SK-N-SH treated with all-trans-retinoic acid at 6 μM for 48 hours (cell line): ENCODE measurements at regions not wholly inside any gene's neighbourhood (a gene's known extent, or its start where the extent isn't known, plus 50 kb on each side); places are given as distances from the start of the nearest gene placed in this dataset.

Experiments
- ARNTL ChIP-seq: fragments of 450-650 bp; formaldehyde crosslinking; IDR thresholded peaks from 2 replicates; pipeline ENCODE4 v1.5.0; 2020; ENCODE audit warnings: low read depth, mild to moderate bottlenecking, moderate library complexity, borderline replicate concordance
- GLIS3 ChIP-seq: fragments of 250-450 bp; sonication (Bioruptor Pico); IDR thresholded peaks from 2 replicates; pipeline ENCODE4 v1.5.0; 2020; ENCODE audit warnings: mild to moderate bottlenecking, moderate library complexity
- SNAI2 ChIP-seq: fragments of 250-450 bp; sonication (Bioruptor Pico); IDR thresholded peaks from 2 replicates; pipeline ENCODE4 v1.5.0; 2020; ENCODE audit warnings: mild to moderate bottlenecking, moderate library complexity
- TCF4 ChIP-seq: fragments of 250-450 bp; sonication (Bioruptor Pico); IDR thresholded peaks from 2 replicates; pipeline ENCODE4 v1.8.0; 2021; ENCODE audit warnings: mild to moderate bottlenecking, moderate library complexity, borderline replicate concordance
- ZNF70 ChIP-seq: fragments of 450-650 bp; formaldehyde crosslinking; IDR thresholded peaks from 2 replicates; pipeline ENCODE4 v1.5.0; 2020; ENCODE audit warnings: mild to moderate bottlenecking, moderate library complexity
- TF ChIP-seq, protein P1 (sequence below): fragments of 250-450 bp; sonication (Bioruptor Pico); IDR thresholded peaks from 2 replicates; pipeline ENCODE4 v1.5.1; 2020; ENCODE audit warnings: low read depth, mild to moderate bottlenecking, moderate library complexity

DNA sequence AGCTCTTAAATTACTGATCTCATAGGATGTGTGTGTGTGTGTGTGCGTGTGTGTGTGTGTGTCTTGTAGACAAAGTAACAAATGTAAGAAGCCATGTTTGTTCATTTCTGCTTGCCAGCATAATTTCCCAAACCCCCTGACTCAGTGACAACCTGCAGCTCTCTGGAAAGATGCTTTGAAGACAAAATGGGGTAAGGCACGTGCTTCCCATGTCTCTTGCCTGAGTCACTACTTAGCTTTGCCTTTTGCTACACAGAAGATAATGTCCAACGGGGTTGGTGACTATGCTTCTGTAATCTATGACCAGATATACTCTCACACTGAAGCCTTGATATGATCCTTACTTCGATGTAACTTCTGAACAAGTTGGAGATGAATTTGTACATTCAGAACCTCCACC lies 332.0 kb downstream of the SLC4A3 start:
- TF ChIP-seq, protein P1, sequence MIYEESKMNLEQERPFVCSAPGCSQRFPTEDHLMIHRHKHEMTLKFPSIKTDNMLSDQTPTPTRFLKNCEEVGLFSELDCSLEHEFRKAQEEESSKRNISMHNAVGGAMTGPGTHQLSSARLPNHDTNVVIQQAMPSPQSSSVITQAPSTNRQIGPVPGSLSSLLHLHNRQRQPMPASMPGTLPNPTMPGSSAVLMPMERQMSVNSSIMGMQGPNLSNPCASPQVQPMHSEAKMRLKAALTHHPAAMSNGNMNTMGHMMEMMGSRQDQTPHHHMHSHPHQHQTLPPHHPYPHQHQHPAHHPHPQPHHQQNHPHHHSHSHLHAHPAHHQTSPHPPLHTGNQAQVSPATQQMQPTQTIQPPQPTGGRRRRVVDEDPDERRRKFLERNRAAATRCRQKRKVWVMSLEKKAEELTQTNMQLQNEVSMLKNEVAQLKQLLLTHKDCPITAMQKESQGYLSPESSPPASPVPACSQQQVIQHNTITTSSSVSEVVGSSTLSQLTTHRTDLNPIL (CRISPR knock-in tag): no peak
- TF ChIP-seq SNAI2 (CRISPR knock-in tag) (no peak), TCF4 (no peak), GLIS3 (CRISPR knock-in tag) (no peak), ARNTL (CRISPR knock-in tag) (no peak), ZNF70 (no peak)
